RWPE1 (cell line): ENCODE measurements at regions not wholly inside any gene's neighbourhood (a gene's known extent, or its start where the extent isn't known, plus 50 kb on each side); places are given as distances from the start of the nearest gene placed in this dataset.

ENCODE experiments used
- CTCF ChIA-PET: fragments of 350-600 bp; sonication (Branson Sonifier 250); formaldehyde crosslinking; extraction: SDS; loops from one replicate; lab custom pipeline; 2021; lab: Yijun Ruan, JAX
- POLR2A ChIA-PET: fragments of 400-600 bp; formaldehyde crosslinking; extraction: SDS; loops from one replicate; lab custom pipeline; 2020; ENCODE audit warnings: antibody characterized with exemption; ENCODE audit not compliant: low non-redundant PET; lab: Yijun Ruan, JAX
- DNase-seq: peaks from one replicate; pipeline ENCODE4 v3.0.0; 2012; ENCODE audit warnings: low spot score
- H3K27ac ChIP-seq: fragments of 450-650 bp; 2 replicates; pipeline ENCODE4 v1.5.1; 2017
- CTCF ChIP-seq: fragments of 450-650 bp; conservative IDR thresholded peaks from 2 replicates; pipeline ENCODE4 v1.5.1; 2017; ENCODE audit warnings: low read depth, mild to moderate bottlenecking

- POLR2A ChIA-PET = no interaction called here
- no peak for TF ChIP-seq CTCF
Observed at GRCh38 chr5:4080370-4080769, 484.7 kb downstream of the IRX1 start.

DNA sequence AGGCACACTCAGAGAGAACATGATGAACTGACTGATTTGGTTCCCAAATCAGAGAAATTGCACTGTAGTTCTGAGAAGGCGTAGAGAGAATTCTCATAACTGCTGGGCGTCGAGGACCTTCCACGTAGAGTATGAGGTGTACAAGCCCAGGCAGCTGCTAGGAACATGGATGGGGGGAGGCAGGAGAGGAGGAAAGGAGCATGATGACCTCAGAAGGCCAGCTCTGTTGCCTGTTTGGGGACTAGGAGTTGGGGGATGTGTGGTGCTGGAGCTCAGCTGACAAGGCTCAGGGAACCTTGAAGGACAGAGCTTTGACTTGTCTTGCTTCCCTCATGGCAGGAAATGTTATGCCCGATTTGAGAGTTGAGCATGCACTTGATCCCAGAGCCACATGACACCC, 485.4 kb downstream of the IRX1 start:
- POLR2A ChIA-PET = no interaction called here
- CTCF ChIA-PET = no interaction called here
- H3K27ac ChIP-seq = no peak overlapping the region
- DNase-seq = no peak
- no peak for TF ChIP-seq CTCF

More at GRCh38 chr5:4080370-4080769, 484.7 kb downstream of the IRX1 start:
- DNase-seq = no peak
- H3K27ac ChIP-seq = no peak overlapping the region
- CTCF ChIA-PET = no interaction called here

DNA sequence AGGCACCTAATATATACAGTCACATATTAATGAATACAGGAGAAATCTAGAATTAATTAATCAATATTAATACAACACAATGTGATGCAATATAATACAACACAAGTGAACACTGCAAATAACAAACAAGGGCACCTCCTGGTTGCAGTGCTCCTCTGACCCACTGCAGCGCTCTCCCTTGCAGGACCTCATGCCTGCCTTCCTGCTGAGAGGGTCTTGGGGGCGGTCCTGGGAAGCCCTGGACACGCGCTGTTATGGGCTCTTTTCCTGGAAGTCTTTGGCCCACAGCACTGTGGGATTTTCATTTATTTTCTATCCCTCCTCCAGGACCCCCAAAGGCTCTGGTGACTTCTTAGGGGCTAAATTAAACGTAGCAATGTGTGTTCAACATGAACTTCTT, 485.8 kb downstream of the IRX1 start:
- no peak overlapping the region for H3K27ac ChIP-seq
- CTCF ChIA-PET = no interaction called here
- no peak for DNase-seq
- POLR2A ChIA-PET = no interaction called here
- TF ChIP-seq CTCF = no peak

- POLR2A ChIA-PET = no interaction called here
- peak; percentile 21 for DNase-seq
- TF ChIP-seq CTCF = no peak
- CTCF ChIA-PET = no interaction called here
- peak overlapping the region; percentile 88 for H3K27ac ChIP-seq
Observed at GRCh38 chr5:4082966-4083564, 487.4 kb downstream of the IRX1 start.

DNA sequence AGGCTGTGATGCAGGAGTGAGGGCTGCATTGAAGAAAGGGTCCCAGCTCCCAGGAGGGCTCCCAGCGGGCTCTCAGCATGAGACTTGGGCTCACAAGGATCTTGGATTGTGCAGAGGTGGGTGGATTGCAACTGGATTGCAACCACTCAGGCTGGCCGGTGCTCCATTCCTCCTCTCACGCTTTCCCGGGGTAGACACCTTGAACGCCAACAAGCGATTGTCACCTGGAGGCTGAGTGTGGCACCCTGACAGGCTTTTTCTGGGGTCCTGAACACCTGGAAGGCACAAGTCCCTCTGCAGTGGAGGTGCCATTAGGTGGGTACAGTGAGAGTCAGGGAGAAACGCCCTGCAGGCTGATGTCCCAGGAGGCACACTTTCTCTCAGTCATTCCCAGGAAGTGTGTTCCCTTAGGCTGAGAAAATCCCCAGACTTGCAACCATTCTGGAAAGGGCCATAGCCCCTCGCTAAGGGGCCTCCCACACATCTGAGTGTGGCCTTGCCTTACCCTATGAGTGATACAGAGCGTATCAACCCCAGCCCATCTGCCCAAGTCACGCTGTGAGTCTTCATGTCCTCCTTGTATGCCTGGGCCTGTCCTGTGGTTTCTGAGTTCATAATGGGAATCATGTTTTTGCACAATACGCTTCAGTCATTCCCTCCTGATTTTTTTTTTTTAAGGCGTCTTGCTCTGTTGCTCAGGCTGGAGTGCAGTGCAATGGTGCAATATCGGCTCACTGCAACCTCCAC, 488.1 kb downstream of the IRX1 start:
- ChIA-PET POLR2A (no interaction called here), CTCF (no interaction called here)
- no peak for TF ChIP-seq CTCF
- DNase-seq = peak; percentile 34
- H3K27ac ChIP-seq = peak overlapping the region; percentile 88

GRCh38 chr5:4086081-4086480, 490.4 kb downstream of the IRX1 start:
- CTCF ChIA-PET = interaction anchor here (0.7 kb wide), 1 partner anchor 652 kb away, joined by 3 read pairs; no protein-coding TSS in a partner anchor
- DNase-seq = no peak
- POLR2A ChIA-PET = no interaction called here
- no peak for TF ChIP-seq CTCF
- H3K27ac ChIP-seq = no peak overlapping the region
